NCI-H748 (cell line): ENCODE measurements at regions not wholly inside any gene's neighbourhood (a gene's known extent, or its start where the extent isn't known, plus 50 kb on each side); places are given as distances from the start of the nearest gene placed in this dataset.
A peak's percentile ranks its signal among the peaks of the same experiment; 100 is the strongest.
"Not testable (repeated sequence)": the region's sequence is repeated elsewhere in the genome, so short reads cannot be mapped to it uniquely, and the experiment has no call there.

ENCODE experiments used
- DNase-seq: peaks from one replicate; lab custom pipeline; 2025; ENCODE audit not compliant: unreplicated experiment; lab: John Stamatoyannopoulos, UW

- peak; percentile 76 for DNase-seq
Observed at GRCh38 chr4:9604031-9604892, 160.0 kb downstream of the DEFB131A start.

- not testable (repeated sequence) for DNase-seq
Observed at GRCh38 chr4:9604893-9605190, 160.6 kb downstream of the DEFB131A start.

- DNase-seq, result no peak
Observed at GRCh38 chr4:9608300-9608699, 164.1 kb downstream of the DEFB131A start.

GRCh38 chr4:9610321-9610720 is 166.1 kb downstream of the DEFB131A start:
- not testable (repeated sequence) for DNase-seq

GRCh38 chr4:9611101-9611500 is 166.9 kb downstream of the DEFB131A start:
- no peak for DNase-seq

- DNase-seq, result not testable (repeated sequence)
Observed at GRCh38 chr4:9636411-9636810, 145.0 kb upstream of the DRD5 start.

GRCh38 chr4:9659678-9660077 is 121.8 kb upstream of the DRD5 start:
- not testable (repeated sequence) for DNase-seq

- not testable (repeated sequence) for DNase-seq
Observed at GRCh38 chr4:9660955-9661354, 120.5 kb upstream of the DRD5 start.

- DNase-seq, result peak; percentile 77
Observed at GRCh38 chr4:9670725-9671124, 110.7 kb upstream of the DRD5 start.

GRCh38 chr4:9677357-9677756 is 104.1 kb upstream of the DRD5 start:
- not testable (repeated sequence) for DNase-seq

- no peak for DNase-seq
Observed at GRCh38 chr4:9679704-9680478, 101.5 kb upstream of the DRD5 start.

GRCh38 chr4:9683174-9683573 is 98.3 kb upstream of the DRD5 start:
- not testable (repeated sequence) for DNase-seq

GRCh38 chr4:9685016-9685415 is 96.4 kb upstream of the DRD5 start:
- not testable (repeated sequence) for DNase-seq

- peak; percentile 23 for DNase-seq
Observed at GRCh38 chr4:9685692-9686091, 95.7 kb upstream of the DRD5 start.

GRCh38 chr4:9690636-9691237 is 90.7 kb upstream of the DRD5 start:
- DNase-seq, result not testable (repeated sequence)

GRCh38 chr4:9691238-9692065 is 90.0 kb upstream of the DRD5 start:
- peak; percentile 93 for DNase-seq

- DNase-seq, result not testable (repeated sequence)
Observed at GRCh38 chr4:9692791-9693491, 88.5 kb upstream of the DRD5 start.

GRCh38 chr4:9694403-9694802 is 87.0 kb upstream of the DRD5 start:
- DNase-seq, result not testable (repeated sequence)

- peak; percentile 39 for DNase-seq
Observed at GRCh38 chr4:9695994-9696393, 85.4 kb upstream of the DRD5 start.

- DNase-seq, result not testable (repeated sequence)
Observed at GRCh38 chr4:9696561-9696960, 84.9 kb upstream of the DRD5 start.
